NB4 (cell line): ENCODE measurements at regions not wholly inside any gene's neighbourhood (a gene's known extent, or its start where the extent isn't known, plus 50 kb on each side); places are given as distances from the start of the nearest gene placed in this dataset.

Experiments used
- DNase-seq: peaks from one replicate; pipeline ENCODE4 v3.0.0; 2010; ENCODE audit warnings: low read depth
- H3K4me3 ChIP-seq: one replicate; pipeline ENCODE4 v1.5.1; 2011; ENCODE audit warnings: mild to moderate bottlenecking, low read depth, low read length, moderate library complexity
- CTCF ChIP-seq: IDR thresholded peaks from one replicate; pipeline ENCODE4 v1.5.1; 2012; ENCODE audit warnings: low read depth, low read length
- MAX ChIP-seq: IDR thresholded peaks from 2 replicates; pipeline ENCODE4 v1.6.1; 2011; ENCODE audit warnings: low read depth, low read length
- MYC ChIP-seq: IDR thresholded peaks from 2 replicates; pipeline ENCODE4 v1.6.1; 2011; ENCODE audit warnings: low read depth, low read length
- POLR2A ChIP-seq: IDR thresholded peaks from 2 replicates; pipeline ENCODE4 v1.6.1; 2011; ENCODE audit warnings: mild to moderate bottlenecking; ENCODE audit not compliant: insufficient read length; ENCODE audit errors: extremely low read depth

- H3K4me3 ChIP-seq, result no peak overlapping the region
- TF ChIP-seq MYC (no peak), MAX (no peak), POLR2A (no peak), CTCF (no peak)
Observed at GRCh38 chr1:4984841-4985240, 330.4 kb downstream of the AJAP1 start.

GRCh38 chr1:4980211-4980610, 325.8 kb downstream of the AJAP1 start:
- no peak overlapping the region for H3K4me3 ChIP-seq
- DNase-seq, result no peak
- no peak for TF ChIP-seq POLR2A

More at GRCh38 chr1:4984841-4985240, 330.4 kb downstream of the AJAP1 start:
- no peak for DNase-seq

GRCh38 chr1:4978660-4979390, 324.4 kb downstream of the AJAP1 start:
- no peak for DNase-seq
- TF ChIP-seq CTCF, result no peak
- no peak for TF ChIP-seq MYC
- no peak for TF ChIP-seq POLR2A
- no peak for TF ChIP-seq MAX
- no peak overlapping the region for H3K4me3 ChIP-seq

- no peak overlapping the region for H3K4me3 ChIP-seq
- TF ChIP-seq MYC (no peak), POLR2A (no peak), MAX (no peak), CTCF (no peak)
- no peak for DNase-seq
Observed at GRCh38 chr1:4977701-4978100, 323.3 kb downstream of the AJAP1 start.

- TF ChIP-seq MYC (no peak), MAX (no peak), CTCF (no peak), POLR2A (no peak)
- DNase-seq, result no peak
- no peak overlapping the region for H3K4me3 ChIP-seq
Observed at GRCh38 chr1:4976859-4977440, 322.5 kb downstream of the AJAP1 start.

GRCh38 chr1:4975856-4976255, 321.4 kb downstream of the AJAP1 start:
- H3K4me3 ChIP-seq, result no peak overlapping the region
- no peak for DNase-seq
- TF ChIP-seq MAX (no peak), MYC (no peak)
